ENCODE measurements at regions not wholly inside any gene's neighbourhood (a gene's known extent, or its start where the extent isn't known, plus 50 kb on each side); places are given as distances from the start of the nearest gene placed in this dataset.

DNA sequence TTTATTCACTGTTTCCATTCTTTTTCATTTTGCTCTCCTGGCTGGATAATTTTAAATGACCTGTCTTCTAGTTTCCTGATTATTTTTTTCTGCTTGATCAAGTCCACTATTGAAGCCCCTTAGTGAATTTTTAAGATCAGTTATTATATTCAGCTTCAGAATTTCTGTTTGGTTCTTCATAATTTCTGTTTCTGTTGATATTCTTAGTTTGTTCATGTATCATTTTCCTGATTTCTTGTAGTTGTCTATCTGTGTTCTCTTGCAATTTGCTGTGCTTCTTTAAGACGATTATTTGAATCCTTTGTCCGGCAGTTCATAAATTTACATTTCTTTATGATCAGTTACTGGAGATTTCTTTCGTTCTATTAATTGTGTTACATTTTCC lies 75.2 kb upstream of the CCDC71L start:
- TF ChIP-seq CTCF (IDR thresholded peaks at IDR 0.05; ENCODE audit: low read depth, low read length) (no peak), EZH2phosphoT487 (IDR thresholded peaks at IDR 0.05; ENCODE audit: low read depth) (no peak)
